Cardiac fibroblast (primary cell): ENCODE measurements at regions not wholly inside any gene's neighbourhood (a gene's known extent, or its start where the extent isn't known, plus 50 kb on each side); places are given as distances from the start of the nearest gene placed in this dataset.
A peak's percentile ranks its signal among the peaks of the same experiment; 100 is the strongest.

Experiments used
- DNase-seq, 2 donors: peaks; one replicate each; pipeline versions ENCODE4 v3.0.0 to v3.0.0-alpha.2; 2010; ENCODE audit warnings: low read depth in 2 of 2
- H3K4me3 ChIP-seq, 2 donors: replicated peaks in 1 of 2; 1 replicate in 1 of 2; 2 replicates in 1 of 2; pipeline ENCODE4 v1.5.1; 2011; ENCODE audit warnings: low read depth in 2 of 2, low read length in 2 of 2, mild to moderate bottlenecking in 2 of 2, moderate library complexity in 1 of 2
- CTCF ChIP-seq: IDR thresholded peaks from one replicate; pipeline ENCODE4 v1.5.1; 2011; ENCODE audit warnings: low read depth, mild to moderate bottlenecking, low read length, inconsistent platforms

GRCh38 chr9:107188376-107188775 lies 94.7 kb upstream of the RAD23B start:
- DNase-seq: no peak
- H3K4me3 ChIP-seq: no peak overlapping the region
- TF ChIP-seq CTCF: no peak

GRCh38 chr9:107190061-107190935 lies 92.8 kb upstream of the RAD23B start:
- H3K4me3 ChIP-seq: no peak overlapping the region
- no peak for TF ChIP-seq CTCF
- DNase-seq: peak in 1 of 2 donors; percentile 73

GRCh38 chr9:107190936-107191290 lies 92.2 kb upstream of the RAD23B start:
- H3K4me3 ChIP-seq: no peak overlapping the region
- no peak for DNase-seq
- TF ChIP-seq CTCF: no peak

- DNase-seq: no peak
- TF ChIP-seq CTCF: no peak
- H3K4me3 ChIP-seq: no peak overlapping the region
Observed at GRCh38 chr9:107193251-107193650, 89.8 kb upstream of the RAD23B start.

GRCh38 chr9:107198718-107199117 lies 84.4 kb upstream of the RAD23B start:
- DNase-seq: no peak
- no peak for TF ChIP-seq CTCF
- H3K4me3 ChIP-seq: no peak overlapping the region

GRCh38 chr9:107208121-107208520 lies 75.0 kb upstream of the RAD23B start:
- no peak for TF ChIP-seq CTCF
- peak; percentile 32 to 64 for DNase-seq
- H3K4me3 ChIP-seq: no peak overlapping the region

- no peak overlapping the region for H3K4me3 ChIP-seq
- TF ChIP-seq CTCF: no peak
- DNase-seq: no peak
Observed at GRCh38 chr9:107210775-107211174, 72.3 kb upstream of the RAD23B start.
